ENCODE measurements at regions not wholly inside any gene's neighbourhood (a gene's known extent, or its start where the extent isn't known, plus 50 kb on each side); places are given as distances from the start of the nearest gene placed in this dataset.

DNA sequence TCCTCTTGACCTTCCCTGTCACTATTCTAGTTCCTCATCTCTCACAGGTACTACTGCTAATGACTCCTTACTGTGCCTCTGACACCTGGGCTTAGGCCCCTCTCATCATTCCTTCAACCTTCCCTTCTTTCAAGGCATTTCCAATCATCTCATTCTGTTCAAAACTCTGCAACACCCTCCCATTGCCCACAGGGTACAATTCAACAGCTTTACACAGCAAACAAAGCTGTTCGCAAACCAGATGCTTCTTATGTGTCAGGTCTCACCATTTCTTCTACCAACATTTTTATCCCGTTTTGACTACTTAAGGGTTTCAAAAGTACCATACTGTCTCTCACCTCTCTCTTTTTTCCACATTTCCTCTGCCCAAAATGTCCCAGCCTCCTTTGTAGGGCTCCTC, 84.4 kb upstream of the ID4 start:
- TF ChIP-seq, protein P1, sequence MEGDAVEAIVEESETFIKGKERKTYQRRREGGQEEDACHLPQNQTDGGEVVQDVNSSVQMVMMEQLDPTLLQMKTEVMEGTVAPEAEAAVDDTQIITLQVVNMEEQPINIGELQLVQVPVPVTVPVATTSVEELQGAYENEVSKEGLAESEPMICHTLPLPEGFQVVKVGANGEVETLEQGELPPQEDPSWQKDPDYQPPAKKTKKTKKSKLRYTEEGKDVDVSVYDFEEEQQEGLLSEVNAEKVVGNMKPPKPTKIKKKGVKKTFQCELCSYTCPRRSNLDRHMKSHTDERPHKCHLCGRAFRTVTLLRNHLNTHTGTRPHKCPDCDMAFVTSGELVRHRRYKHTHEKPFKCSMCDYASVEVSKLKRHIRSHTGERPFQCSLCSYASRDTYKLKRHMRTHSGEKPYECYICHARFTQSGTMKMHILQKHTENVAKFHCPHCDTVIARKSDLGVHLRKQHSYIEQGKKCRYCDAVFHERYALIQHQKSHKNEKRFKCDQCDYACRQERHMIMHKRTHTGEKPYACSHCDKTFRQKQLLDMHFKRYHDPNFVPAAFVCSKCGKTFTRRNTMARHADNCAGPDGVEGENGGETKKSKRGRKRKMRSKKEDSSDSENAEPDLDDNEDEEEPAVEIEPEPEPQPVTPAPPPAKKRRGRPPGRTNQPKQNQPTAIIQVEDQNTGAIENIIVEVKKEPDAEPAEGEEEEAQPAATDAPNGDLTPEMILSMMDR (IDR thresholded peaks at IDR 0.05), result no peak
- Mint-ChIP-seq H3K27me3 (ENCODE audit: low read depth in 3 of 3) (peaks cover 0 to 5% (median 2%) of the 10 kb centered on the region in 3 donors), H3K27ac (no peak overlapping the region), H3K4me3 (no peak overlapping the region), H3K4me1 (no peaks in the 10 kb centered on the region), H3K9me3 (peaks cover 0 to 2% (median 0%) of the 10 kb centered on the region in 7 donors), H3K36me3 (no peaks in the 10 kb centered on the region)
- no peaks in the 10 kb centered on the region for H4K20me1 ChIP-seq (ENCODE audit: insufficient read depth, low read length)
- no peaks in the 10 kb centered on the region for H3K27me3 ChIP-seq (ENCODE audit: control insufficient read depth in 2 of 2, insufficient read depth in 2 of 2, low read length in 2 of 2)
- 77% methylated on average over 2 of the region's 2 CpGs for WGBS (ENCODE audit: insufficient coverage)
- no peaks in the 10 kb centered on the region for H3K36me3 ChIP-seq (replicated peaks in 1 of 2; ENCODE audit: control insufficient read depth in 1 of 2, insufficient read depth in 2 of 2, low read length in 2 of 2)
- no peaks in the 10 kb centered on the region for H3K9me3 ChIP-seq (replicated peaks in 1 of 2; ENCODE audit: control insufficient read depth in 1 of 2, insufficient read depth in 1 of 2, low read length in 2 of 2)
- no peak overlapping the region for H3K4me3 ChIP-seq (replicated peaks in 1 of 3; ENCODE audit: low read depth in 2 of 3, low read length in 3 of 3)
- no peak overlapping the region for H3K9ac ChIP-seq (ENCODE audit: insufficient read depth, low read length, poor library complexity, severe bottlenecking)
- no peak overlapping the region for H3K27ac ChIP-seq (ENCODE audit: low read depth in 1 of 2, low read length in 2 of 2)
- H3K4me2 ChIP-seq (replicated peaks; ENCODE audit: extremely low read depth, low read length, poor library complexity, severe bottlenecking), result no peak overlapping the region
- no peaks in the 10 kb centered on the region for H3K79me2 ChIP-seq (ENCODE audit: insufficient read depth, low read length)
- no peaks in the 10 kb centered on the region for H3K4me1 ChIP-seq (ENCODE audit: control insufficient read depth in 1 of 2, insufficient read depth in 2 of 2, low read length in 2 of 2)
- intact Hi-C loops (cut with micrococcal nuclease), result no loop called here
- no peak for DNase-seq
- H2AFZ ChIP-seq (ENCODE audit: insufficient read depth, low read depth, low read length, poor library complexity, severe bottlenecking), result no peak overlapping the region

GRCh38 chr6:19753826-19754225, 83.3 kb upstream of the ID4 start:
- no peaks in the 10 kb centered on the region for H3K4me1 ChIP-seq (ENCODE audit: control insufficient read depth in 1 of 2, insufficient read depth in 2 of 2, low read length in 2 of 2)
- H3K9me3 ChIP-seq (replicated peaks in 1 of 2; ENCODE audit: control insufficient read depth in 1 of 2, insufficient read depth in 1 of 2, low read length in 2 of 2), result no peaks in the 10 kb centered on the region
- no peak overlapping the region for H3K4me3 ChIP-seq (replicated peaks in 1 of 3; ENCODE audit: low read depth in 2 of 3, low read length in 3 of 3)
- WGBS (ENCODE audit: insufficient coverage), result no CpG with 5 or more reads among the region's 5 CpGs
- no peak overlapping the region for H3K4me2 ChIP-seq (replicated peaks; ENCODE audit: extremely low read depth, low read length, poor library complexity, severe bottlenecking)
- no peaks in the 10 kb centered on the region for H3K27me3 ChIP-seq (ENCODE audit: control insufficient read depth in 2 of 2, insufficient read depth in 2 of 2, low read length in 2 of 2)
- H2AFZ ChIP-seq (ENCODE audit: insufficient read depth, low read depth, low read length, poor library complexity, severe bottlenecking), result no peak overlapping the region
- no peaks in the 10 kb centered on the region for H3K4me1 Mint-ChIP-seq
- H3K36me3 Mint-ChIP-seq, result no peaks in the 10 kb centered on the region
- H3K36me3 ChIP-seq (replicated peaks in 1 of 2; ENCODE audit: control insufficient read depth in 1 of 2, insufficient read depth in 2 of 2, low read length in 2 of 2), result no peaks in the 10 kb centered on the region
- H3K27me3 Mint-ChIP-seq (ENCODE audit: low read depth in 3 of 3), result peaks cover 0 to 5% (median 2%) of the 10 kb centered on the region in 3 donors
- no peak overlapping the region for H3K4me3 Mint-ChIP-seq
- no peaks in the 10 kb centered on the region for H3K79me2 ChIP-seq (ENCODE audit: insufficient read depth, low read length)
- DNase-seq, result no peak
- no peak overlapping the region for H3K27ac Mint-ChIP-seq
- H3K9me3 Mint-ChIP-seq, result peaks cover 0 to 4% (median 0%) of the 10 kb centered on the region in 7 donors
- no peak overlapping the region for H3K27ac ChIP-seq (ENCODE audit: low read depth in 1 of 2, low read length in 2 of 2)
- TF ChIP-seq, protein P1 (IDR thresholded peaks at IDR 0.05), result no peak
- no peaks in the 10 kb centered on the region for H4K20me1 ChIP-seq (ENCODE audit: insufficient read depth, low read length)
- intact Hi-C loops (cut with micrococcal nuclease), result no loop called here
- no peak overlapping the region for H3K9ac ChIP-seq (ENCODE audit: insufficient read depth, low read length, poor library complexity, severe bottlenecking)

Data from CD14-positive monocyte (primary cell).